SK-N-SH (cell line): ENCODE measurements at regions not wholly inside any gene's neighbourhood (a gene's known extent, or its start where the extent isn't known, plus 50 kb on each side); places are given as distances from the start of the nearest gene placed in this dataset.

Source experiments
- CTCF ChIA-PET: fragments of 300-600, 350-600 bp; formaldehyde crosslinking; extraction: SDS; loops from one replicate; lab custom pipeline; 2021; lab: Yijun Ruan, JAX
- POLR2A ChIA-PET: fragments of 350-600 bp; sonication (Branson Sonifier 250); formaldehyde crosslinking; extraction: SDS; loops from one replicate; lab custom pipeline; 2020; ENCODE audit warnings: antibody characterized with exemption, inconsistent platforms; lab: Yijun Ruan, JAX
- DNase-seq: peaks from one replicate; pipeline ENCODE4 v3.0.0; 2012
- H2AFZ ChIP-seq: fragments of 200-600 bp; sonication (generic); 2 replicates; pipeline ENCODE4 v1.8.1; 2016; ENCODE audit warnings: antibody characterized with exemption, mild to moderate bottlenecking, low read depth
- H3F3A ChIP-seq: fragments of 200-600 bp; sonication (generic); replicated peaks from 2 replicates; pipeline ENCODE3; 2016; ENCODE audit warnings: antibody characterized with exemption, mild to moderate bottlenecking; ENCODE audit not compliant: insufficient read depth
- H3K27ac ChIP-seq, 2 experiments: fragments of 200-500 bp in 1 of 2; fragments of 200-600 bp in 1 of 2; sonication (Bioruptor generic) in 1 of 2; sonication (generic), shearing (Covaris generic) in 1 of 2; 2 replicates each; pipeline versions ENCODE4 v1.5.1 to v1.6.1; 2014 to 2016; ENCODE audit warnings: low read depth in 2 of 2, inconsistent platforms in 1 of 2, low read length in 1 of 2, mild to moderate bottlenecking in 1 of 2, mixed read lengths in 1 of 2
- H3K27me3 ChIP-seq: fragments of 200-600 bp; sonication (generic), shearing (Covaris generic); 2 replicates; pipeline ENCODE4 v1.6.1; 2016; ENCODE audit warnings: mixed run types; ENCODE audit not compliant: insufficient read depth
- H3K36me3 ChIP-seq, 2 experiments: fragments of 200-500 bp in 1 of 2; fragments of 200-600 bp in 1 of 2; sonication (Bioruptor generic) in 1 of 2; sonication (generic) in 1 of 2; replicated peaks in 1 of 2; 2 replicates each; pipeline versions ENCODE3 to v1.5.1; 2014 to 2016; ENCODE audit warnings: low read length in 1 of 2, mild to moderate bottlenecking in 1 of 2; ENCODE audit not compliant: insufficient read depth in 2 of 2, control insufficient read depth in 1 of 2
- H3K4me1 ChIP-seq, 2 experiments: fragments of 200-500 bp in 1 of 2; fragments of 200-600 bp in 1 of 2; sonication (Bioruptor generic) in 1 of 2; sonication (generic), shearing (Covaris generic) in 1 of 2; 2 replicates each; pipeline versions ENCODE4 v1.5.1 to v1.6.1; 2014 to 2016; ENCODE audit warnings: low read depth in 1 of 2, low read length in 1 of 2, mixed run types in 1 of 2; ENCODE audit not compliant: insufficient read depth in 2 of 2, control insufficient read depth in 1 of 2
- H3K4me2 ChIP-seq: fragments of 200-600 bp; sonication (generic), shearing (Covaris generic); 2 replicates; pipeline ENCODE4 v1.6.1; 2017; ENCODE audit warnings: mixed run types
- H3K4me3 ChIP-seq, 2 experiments: fragments of 200-500 bp in 1 of 2; fragments of 200-600 bp in 1 of 2; sonication (Bioruptor generic) in 1 of 2; sonication (generic), shearing (Covaris generic) in 1 of 2; 2 replicates each; pipeline versions ENCODE4 v1.5.1 to v1.8.1; 2014 to 2016; ENCODE audit warnings: low read depth in 2 of 2, inconsistent platforms in 1 of 2, low read length in 1 of 2, mild to moderate bottlenecking in 1 of 2, mixed read lengths in 1 of 2, moderate library complexity in 1 of 2
- H3K79me2 ChIP-seq: fragments of 200-600 bp; sonication (generic); 2 replicates; pipeline ENCODE4 v1.8.1; 2017; ENCODE audit warnings: mild to moderate bottlenecking; ENCODE audit not compliant: insufficient read depth
- H3K9ac ChIP-seq: fragments of 200-600 bp; sonication (generic); 2 replicates; pipeline ENCODE4 v1.6.1; 2017; ENCODE audit warnings: mixed run types
- H3K9me2 ChIP-seq: fragments of 200-600 bp; sonication (generic); 2 replicates; pipeline ENCODE4 v1.6.1; 2017; ENCODE audit warnings: mixed run types
- H3K9me3 ChIP-seq: fragments of 200-600 bp; sonication (generic); 2 replicates; pipeline ENCODE4 v1.6.1; 2017; ENCODE audit warnings: mixed run types, mild to moderate bottlenecking, moderate library complexity
- H4K20me1 ChIP-seq: fragments of 200-600 bp; sonication (generic); 2 replicates; pipeline ENCODE4 v1.6.1; 2017; ENCODE audit warnings: mild to moderate bottlenecking, mixed run types; ENCODE audit not compliant: insufficient read depth
- ELF1 ChIP-seq: IDR thresholded peaks from 2 replicates; pipeline ENCODE4 v1.4.0; 2012
- EP300 ChIP-seq, 2 experiments: IDR thresholded peaks; 2 replicates each; pipeline versions ENCODE4 v1.4.0 to v1.6.1; 2012; ENCODE audit warnings: borderline replicate concordance in 1 of 2, low read depth in 1 of 2, low read length in 1 of 2
- EZH2phosphoT487 ChIP-seq: fragments of 200-600 bp; sonication (generic); IDR thresholded peaks from 2 replicates; pipeline ENCODE4 v1.6.1; 2017; ENCODE audit warnings: low read depth, mixed run types, mild to moderate bottlenecking, antibody characterized with exemption, moderate library complexity, borderline replicate concordance
- FOSL2 ChIP-seq: IDR thresholded peaks from 2 replicates; pipeline ENCODE4 v1.4.0; 2012; ENCODE audit warnings: low read depth, mild to moderate bottlenecking, moderate library complexity, borderline replicate concordance
- FOXJ3 ChIP-seq: sonication (generic); formaldehyde crosslinking; IDR thresholded peaks from 2 replicates; pipeline ENCODE4 v1.5.1; 2020; ENCODE audit warnings: mild to moderate bottlenecking, missing genetic modification reagents
- GABPA ChIP-seq: IDR thresholded peaks from 2 replicates; pipeline ENCODE4 v1.4.0; 2012; ENCODE audit warnings: low read depth, mild to moderate bottlenecking
- JUND ChIP-seq: IDR thresholded peaks from 2 replicates; pipeline ENCODE4 v1.4.0; 2012
- MXI1 ChIP-seq: IDR thresholded peaks from 2 replicates; pipeline ENCODE4 v1.6.1; 2012; ENCODE audit warnings: mild to moderate bottlenecking, low read depth, low read length, improper control_type of control experiment
- POLR2AphosphoS5 ChIP-seq: IDR thresholded peaks from 2 replicates; pipeline ENCODE4 v1.6.1; 2012; ENCODE audit warnings: low read depth, low read length
- RCOR1 ChIP-seq: fragments of 150-350 bp; IDR thresholded peaks from 2 replicates; pipeline ENCODE4 v1.6.1; 2017; ENCODE audit warnings: antibody characterized with exemption, low read length
- REST ChIP-seq: IDR thresholded peaks from 2 replicates; pipeline ENCODE4 v1.6.1; 2012; ENCODE audit warnings: mild to moderate bottlenecking, low read depth, low read length, moderate library complexity
- RFX5 ChIP-seq: IDR thresholded peaks from 2 replicates; pipeline ENCODE4 v1.6.1; 2012; ENCODE audit warnings: mild to moderate bottlenecking, improper control_type of control experiment, low read length
- SMC3 ChIP-seq: IDR thresholded peaks from 2 replicates; pipeline ENCODE4 v1.6.1; 2012; ENCODE audit warnings: low read depth, low read length, improper control_type of control experiment
- TAF1 ChIP-seq: IDR thresholded peaks from 2 replicates; pipeline ENCODE4 v1.6.1; 2012; ENCODE audit warnings: low read depth, mild to moderate bottlenecking, low read length, moderate library complexity, borderline replicate concordance
- TCF12 ChIP-seq: IDR thresholded peaks from 2 replicates; pipeline ENCODE4 v1.4.0; 2012
- USF1 ChIP-seq: IDR thresholded peaks from 2 replicates; pipeline ENCODE4 v1.4.0; 2012; ENCODE audit warnings: low read depth, borderline replicate concordance
- USF2 ChIP-seq: fragments of 150-350 bp; IDR thresholded peaks from 2 replicates; pipeline ENCODE4 v1.6.1; 2017; ENCODE audit warnings: antibody characterized with exemption, low read length, low read depth, borderline replicate concordance
- YY1 ChIP-seq: IDR thresholded peaks from 2 replicates; pipeline ENCODE4 v1.4.0; 2012; ENCODE audit warnings: low read depth, mild to moderate bottlenecking
- WGBS: methylation state at CpG from one replicate; pipeline ENCODE4 v1.1.6; 2017; ENCODE audit warnings: low lambda C conversion rate; 5-methylcytosine and 5-hydroxymethylcytosine counted together

- Histone ChIP-seq H4K20me1 (no peaks in the 10 kb centered on the region), H3K27ac (no peak overlapping the region), H3F3A (no peaks in the 10 kb centered on the region), H3K4me1 (no peaks in the 10 kb centered on the region; a peak in 1 of 4 replicates), H3K79me2 (no peaks in the 10 kb centered on the region), H3K9me2 (no peaks in the 10 kb centered on the region), H3K9ac (no peak overlapping the region), H3K4me2 (no peak overlapping the region), H3K9me3 (no peaks in the 10 kb centered on the region), H3K27me3 (no peaks in the 10 kb centered on the region), H3K36me3 (no peaks in the 10 kb centered on the region), H2AFZ (no peak overlapping the region), H3K4me3 (no peak overlapping the region)
- 34% methylated on average over 6 of the region's 6 CpGs for WGBS
- ChIA-PET POLR2A (no interaction called here), CTCF (no interaction called here)
- no peak for DNase-seq
- TF ChIP-seq JUND (no peak), USF1 (no peak), REST (no peak), USF2 (no peak), RFX5 (no peak), MXI1 (no peak), FOXJ3 (CRISPR knock-in tag) (no peak), EZH2phosphoT487 (no peak), GABPA (no peak), TCF12 (no peak), SMC3 (no peak), RCOR1 (no peak), YY1 (no peak), ELF1 (no peak), EP300 (IDR thresholded peaks at IDR 0.05; ENCODE audit: borderline replicate concordance in 1 of 2, low read depth in 1 of 2, low read length in 1 of 2) (no peak), FOSL2 (no peak), POLR2AphosphoS5 (no peak), TAF1 (no peak)
Measured at GRCh38 chr5:85823462-85824426, 794.0 kb upstream of the COX7C start.
